Stimulated activated CD8-positive, alpha-beta memory T cell treated with anti-CD3 and anti-CD28 coated beads, Interleukin-15, amount 100 ng/mL, for 4 hours (primary cell): ENCODE measurements at regions not wholly inside any gene's neighbourhood (a gene's known extent, or its start where the extent isn't known, plus 50 kb on each side); places are given as distances from the start of the nearest gene placed in this dataset.
"Not testable (repeated sequence)": the region's sequence is repeated elsewhere in the genome, so short reads cannot be mapped to it uniquely, and the experiment has no call there.

Experiments used
- DNase-seq, 2 donors: peaks; one replicate each; pipeline ENCODE4 v3.0.0-alpha.2; 2020; ENCODE audit warnings: low read depth in 2 of 2

- DNase-seq = no peak
Observed at GRCh38 chr7:4523873-4524272, 158.2 kb upstream of the FOXK1 start.

DNA sequence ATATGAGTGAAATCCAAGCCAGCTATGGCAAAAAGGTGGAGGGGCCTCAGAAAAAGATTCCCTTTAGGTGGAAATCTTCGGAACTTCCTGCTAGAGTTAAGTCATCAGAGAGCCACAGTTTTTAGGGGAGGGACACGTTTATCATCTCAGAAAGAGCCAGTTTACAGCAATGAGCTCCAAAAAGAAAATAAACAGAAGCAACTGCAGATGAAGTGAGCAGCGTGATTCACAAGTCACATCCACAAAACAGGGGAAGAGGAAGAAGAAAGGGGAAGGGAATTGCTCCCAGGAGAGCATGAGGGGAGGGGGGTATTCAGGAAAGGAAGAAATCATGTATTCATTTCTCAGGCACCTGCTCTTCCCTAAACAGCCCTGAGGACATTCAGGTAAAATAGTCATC is 156.2 kb upstream of the FOXK1 start:
- no peak for DNase-seq

GRCh38 chr7:4527988-4528636 is 154.0 kb upstream of the FOXK1 start:
- DNase-seq = no peak

- no peak for DNase-seq
Observed at GRCh38 chr7:4531236-4531635, 150.9 kb upstream of the FOXK1 start.

GRCh38 chr7:4533339-4533738 is 148.8 kb upstream of the FOXK1 start:
- not testable (repeated sequence) for DNase-seq

GRCh38 chr7:4549681-4550080 is 132.4 kb upstream of the FOXK1 start:
- no peak for DNase-seq

GRCh38 chr7:4550117-4550516 is 132.0 kb upstream of the FOXK1 start:
- no peak for DNase-seq

DNA sequence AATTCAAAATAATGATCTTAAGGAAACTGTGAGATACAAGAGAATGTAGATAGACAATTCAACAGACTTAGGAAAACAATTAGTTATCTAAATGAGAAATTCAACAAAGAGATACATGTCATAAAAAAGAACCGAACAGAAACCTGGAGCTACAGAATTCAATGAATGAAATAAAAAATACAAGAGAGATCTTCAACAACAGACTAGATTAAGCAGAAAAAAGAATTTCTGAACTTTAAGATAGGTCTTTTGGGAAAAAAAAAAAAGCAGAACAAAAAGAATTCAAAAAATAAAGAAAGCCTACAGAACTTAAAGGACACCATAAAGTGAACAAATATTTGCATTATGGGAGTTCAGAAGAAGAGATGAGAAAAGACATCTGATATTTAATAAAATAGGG is 129.1 kb upstream of the FOXK1 start:
- DNase-seq = no peak

DNA sequence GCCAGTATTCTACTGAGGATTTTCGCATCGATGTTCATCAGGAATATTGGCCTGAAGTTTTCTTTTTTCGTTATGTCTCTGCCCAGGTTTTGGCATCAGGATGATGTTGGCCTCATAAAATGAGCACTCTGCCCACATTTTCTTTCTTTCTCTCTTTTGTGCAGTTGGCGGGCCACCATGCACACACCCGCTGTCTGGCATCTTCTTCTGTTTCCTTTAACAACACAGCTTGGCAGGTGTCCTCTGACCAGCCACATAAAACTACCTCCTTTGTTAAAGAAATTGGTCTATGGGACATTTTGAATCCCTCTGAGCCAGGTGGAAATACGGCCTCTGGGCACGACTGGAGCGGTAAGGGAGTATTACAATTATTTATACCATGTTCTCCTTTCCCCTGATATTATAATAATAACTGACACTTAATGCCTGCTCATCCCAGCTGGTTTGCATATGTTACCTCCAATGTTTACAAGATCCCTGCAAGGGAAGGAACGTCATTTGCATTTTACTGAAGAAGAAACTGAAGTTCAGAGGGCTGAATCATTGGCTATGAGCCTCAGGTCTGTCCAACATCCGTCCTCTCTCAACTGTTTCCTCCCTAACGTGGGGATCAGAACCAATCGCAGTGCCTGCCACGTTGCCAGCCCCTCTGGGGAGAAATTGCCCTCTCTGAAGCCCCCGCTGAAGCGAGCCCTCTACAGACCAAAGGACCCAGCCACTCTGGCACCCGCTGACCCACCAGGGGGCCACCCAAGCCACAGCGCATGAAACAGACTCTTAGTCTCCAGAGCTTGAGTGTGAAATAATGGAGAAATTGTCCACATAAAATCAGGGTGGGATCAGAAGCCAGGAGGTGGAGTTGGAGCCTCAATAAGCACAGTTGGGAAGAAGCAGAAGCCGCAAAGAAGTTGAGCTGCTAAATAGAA is 125.0 kb upstream of the FOXK1 start:
- DNase-seq = no peak

- DNase-seq = no peak
Observed at GRCh38 chr7:4561795-4562194, 120.3 kb upstream of the FOXK1 start.

DNA sequence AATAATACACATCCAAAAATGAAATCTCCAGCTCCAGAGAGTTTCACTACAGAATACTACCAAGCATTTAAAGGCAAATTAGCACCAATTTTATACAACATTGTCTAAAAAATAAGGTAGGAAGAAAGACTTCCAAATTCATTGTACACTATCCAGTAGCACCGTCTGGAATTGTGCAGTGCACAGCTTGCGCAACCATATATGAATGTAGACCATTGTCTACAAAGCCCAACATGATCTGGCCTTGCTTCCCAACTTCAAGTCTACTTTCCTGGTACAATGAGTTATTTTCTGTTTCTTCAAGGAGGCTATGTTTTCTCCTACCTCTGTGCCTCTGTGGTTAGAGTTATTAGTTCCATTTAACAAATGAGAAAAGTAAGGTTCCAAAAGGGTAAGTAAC is 115.4 kb upstream of the FOXK1 start:
- no peak for DNase-seq

GRCh38 chr7:4574851-4575250 is 107.2 kb upstream of the FOXK1 start:
- no peak for DNase-seq

- no peak for DNase-seq
Observed at GRCh38 chr7:4575254-4575653, 106.8 kb upstream of the FOXK1 start.

- no peak for DNase-seq
Observed at GRCh38 chr7:4602905-4603842, 78.9 kb upstream of the FOXK1 start.

DNA sequence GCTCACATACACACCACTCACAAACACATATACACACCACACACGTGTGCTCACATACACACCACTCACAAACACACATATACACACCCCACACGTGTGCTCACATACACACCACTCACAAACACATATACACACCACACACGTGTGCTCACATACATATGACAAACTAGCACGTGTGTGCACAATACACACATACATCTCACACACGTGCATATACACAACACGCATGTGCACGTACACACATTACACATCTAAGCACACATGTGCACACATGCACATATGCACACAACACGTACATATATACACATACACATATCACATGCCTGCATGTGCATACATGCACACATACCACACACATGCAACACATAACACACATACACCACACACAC is 78.3 kb upstream of the FOXK1 start:
- no peak for DNase-seq

GRCh38 chr7:4604456-4604940 is 77.6 kb upstream of the FOXK1 start:
- no peak for DNase-seq

- no peak for DNase-seq
Observed at GRCh38 chr7:4606797-4607196, 75.3 kb upstream of the FOXK1 start.

DNA sequence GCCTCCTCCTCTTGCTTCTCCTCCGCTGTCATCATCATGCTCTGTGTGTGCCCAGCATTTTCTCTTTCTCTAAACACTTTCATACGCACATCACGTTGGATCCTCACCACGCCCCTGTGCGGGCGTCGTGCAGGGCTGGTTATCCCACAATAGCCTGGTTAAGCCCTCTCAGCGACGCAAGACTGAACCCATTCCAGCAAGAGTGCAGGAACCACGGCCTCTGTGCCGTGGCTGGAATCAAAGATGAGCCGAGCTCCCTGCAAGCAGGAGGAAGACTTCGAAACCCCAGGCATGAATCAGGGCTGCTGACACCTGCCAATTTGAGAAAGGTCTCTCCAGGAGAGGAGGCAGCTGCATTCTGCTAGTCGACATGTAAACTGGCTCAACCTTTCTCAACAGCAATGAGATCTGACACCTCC is 74.8 kb upstream of the FOXK1 start:
- DNase-seq = no peak

GRCh38 chr7:4609576-4609975 is 72.5 kb upstream of the FOXK1 start:
- DNase-seq = not testable (repeated sequence)

DNA sequence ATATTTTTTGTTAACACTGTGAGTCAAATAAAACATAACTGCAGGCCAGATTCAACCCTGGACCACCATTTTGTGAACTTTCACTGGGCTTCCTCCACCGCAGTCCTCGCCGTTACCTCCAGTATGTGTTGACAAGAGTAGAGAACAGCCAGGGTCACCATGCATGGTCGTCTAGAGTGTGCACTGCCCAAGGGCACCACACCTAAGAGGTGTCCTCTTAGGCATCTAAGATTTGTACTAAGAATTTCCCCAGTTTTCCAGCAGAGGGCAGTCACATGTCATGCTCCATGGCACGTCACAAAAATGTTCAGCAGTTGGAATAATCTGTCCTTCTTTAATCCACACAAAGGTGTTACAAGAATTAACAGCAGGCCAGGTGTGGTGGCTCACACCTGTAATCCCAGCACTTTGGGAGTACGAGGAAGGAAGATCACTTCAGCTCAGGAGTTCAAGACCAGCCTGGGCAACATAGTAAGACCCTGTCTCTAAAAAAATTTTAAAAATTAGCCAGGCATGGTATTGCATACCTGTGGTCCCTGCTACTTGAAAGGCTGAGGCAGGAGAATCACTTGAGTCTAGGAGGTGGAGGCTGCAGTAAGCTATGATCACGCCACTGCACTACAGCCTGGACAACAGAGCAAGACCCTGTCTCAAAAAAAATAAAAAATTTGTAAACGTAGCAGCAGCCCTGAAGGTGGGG is 71.2 kb upstream of the FOXK1 start:
- peak in 1 of 2 donors; percentile 7 for DNase-seq

DNA sequence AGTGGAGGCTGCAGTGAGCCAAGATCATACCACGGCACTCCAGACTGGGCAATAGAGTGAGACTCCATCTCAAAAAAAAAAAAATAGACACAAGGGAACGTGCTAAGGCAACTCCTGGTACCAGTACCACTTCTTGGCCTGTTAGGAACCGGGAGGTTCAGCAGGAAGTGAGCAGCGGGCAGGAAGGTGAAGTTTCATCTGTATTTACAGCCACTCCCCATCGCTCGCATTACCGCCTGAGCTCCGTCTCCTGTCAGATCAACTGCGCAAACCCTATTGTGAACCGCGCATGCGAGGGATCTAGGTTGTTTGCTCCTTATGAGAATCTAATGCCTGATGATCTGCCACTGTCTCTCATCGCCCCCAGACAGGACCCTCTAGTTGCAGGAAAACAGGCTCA is 69.9 kb upstream of the FOXK1 start:
- no peak for DNase-seq
